Trophoblast cell (in vitro differentiated cells and primary cell): ENCODE measurements at regions not wholly inside any gene's neighbourhood (a gene's known extent, or its start where the extent isn't known, plus 50 kb on each side); places are given as distances from the start of the nearest gene placed in this dataset.

Source experiments
- DNase-seq, 2 donors: peaks; one replicate each; pipeline ENCODE4 v3.0.0-alpha.2; 2016
- H2AFZ ChIP-seq: 2 replicates; pipeline ENCODE4 v1.6.1; 2013; ENCODE audit warnings: low read length, moderate library complexity, mild to moderate bottlenecking; ENCODE audit not compliant: insufficient read depth, poor library complexity
- H2AK5ac ChIP-seq: 2 replicates; pipeline ENCODE4 v1.6.1; 2013; ENCODE audit warnings: mild to moderate bottlenecking, low read length
- H2BK120ac ChIP-seq: 2 replicates; pipeline ENCODE4 v1.6.1; 2013; ENCODE audit warnings: low read length, mild to moderate bottlenecking, moderate library complexity; ENCODE audit not compliant: insufficient read depth, poor library complexity
- H2BK12ac ChIP-seq: 2 replicates; pipeline ENCODE4 v1.6.1; 2013; ENCODE audit warnings: mild to moderate bottlenecking, low read length, moderate library complexity
- H2BK5ac ChIP-seq: 2 replicates; pipeline ENCODE4 v1.6.1; 2013; ENCODE audit warnings: low read length, low read depth, moderate library complexity, mild to moderate bottlenecking; ENCODE audit not compliant: poor library complexity
- H3K14ac ChIP-seq: 2 replicates; pipeline ENCODE4 v1.6.1; 2013; ENCODE audit warnings: mild to moderate bottlenecking, low read length
- H3K18ac ChIP-seq: 2 replicates; pipeline ENCODE4 v1.6.1; 2013; ENCODE audit warnings: mild to moderate bottlenecking, low read length
- H3K23ac ChIP-seq: 2 replicates; pipeline ENCODE4 v1.6.1; 2013; ENCODE audit warnings: low read length
- H3K27ac ChIP-seq: 2 replicates; pipeline ENCODE4 v1.5.1; 2013; ENCODE audit warnings: low read depth, mild to moderate bottlenecking, inconsistent platforms, low read length, moderate library complexity
- H3K27me3 ChIP-seq: 2 replicates; pipeline ENCODE4 v1.6.1; 2013; ENCODE audit warnings: inconsistent platforms, mild to moderate bottlenecking, low read length, moderate library complexity; ENCODE audit not compliant: insufficient read depth
- H3K36me3 ChIP-seq, 2 experiments: 1 replicate in 1 of 2; 2 replicates in 1 of 2; pipeline ENCODE4 v1.6.1; 2013; ENCODE audit warnings: low read length in 2 of 2, mild to moderate bottlenecking in 2 of 2, moderate library complexity in 1 of 2; ENCODE audit not compliant: insufficient read depth in 2 of 2, control insufficient read depth in 1 of 2
- H3K4ac ChIP-seq: 2 replicates; pipeline ENCODE4 v1.6.1; 2013; ENCODE audit warnings: low read depth, mild to moderate bottlenecking, low read length, moderate library complexity
- H3K4me1 ChIP-seq, 2 experiments: 1 replicate in 1 of 2; 2 replicates in 1 of 2; pipeline ENCODE4 v1.6.1; 2013; ENCODE audit warnings: low read length in 2 of 2, mild to moderate bottlenecking in 2 of 2, moderate library complexity in 1 of 2; ENCODE audit not compliant: insufficient read depth in 2 of 2, control insufficient read depth in 1 of 2
- H3K4me2 ChIP-seq: 2 replicates; pipeline ENCODE4 v1.6.1; 2013; ENCODE audit warnings: inconsistent platforms, mild to moderate bottlenecking, low read length, moderate library complexity
- H3K4me3 ChIP-seq: 2 replicates; pipeline ENCODE4 v1.5.1; 2013; ENCODE audit warnings: mild to moderate bottlenecking, low read depth, low read length, inconsistent platforms
- H3K79me1 ChIP-seq: one replicate; pipeline ENCODE4 v1.6.1; 2013; ENCODE audit warnings: low read length
- H3K79me2 ChIP-seq: 2 replicates; pipeline ENCODE4 v1.6.1; 2013; ENCODE audit warnings: low read length, mild to moderate bottlenecking; ENCODE audit not compliant: control insufficient read depth, insufficient read depth, poor library complexity
- H3K9ac ChIP-seq: 2 replicates; pipeline ENCODE4 v1.6.1; 2013; ENCODE audit warnings: mild to moderate bottlenecking, low read length
- H3K9me3 ChIP-seq: 2 replicates; pipeline ENCODE4 v1.6.1; 2013; ENCODE audit warnings: low read depth, mild to moderate bottlenecking, control low read depth, inconsistent platforms, low read length; ENCODE audit not compliant: insufficient read depth
- H4K12ac ChIP-seq: 2 replicates; pipeline ENCODE4 v1.6.1; 2013; ENCODE audit warnings: low read depth, mild to moderate bottlenecking, low read length, moderate library complexity
- H4K8ac ChIP-seq: 2 replicates; pipeline ENCODE4 v1.6.1; 2013; ENCODE audit warnings: low read depth, mild to moderate bottlenecking, low read length, moderate library complexity
- H4K91ac ChIP-seq: one replicate; pipeline ENCODE4 v1.6.1; 2013; ENCODE audit warnings: low read depth, mild to moderate bottlenecking, low read length, moderate library complexity
- WGBS: extraction: QIAGEN DNeasy Blood & Tissue Kit; methylation state at CpG from one replicate; pipeline ENCODE4 v1.1.7; 2013; ENCODE audit warnings: missing lambda C conversion rate; ENCODE audit not compliant: insufficient read length, insufficient coverage; ENCODE audit errors: extremely low coverage; 5-methylcytosine and 5-hydroxymethylcytosine counted together

GRCh38 chr2:222797261-222797660 is 63.6 kb upstream of the ACSL3 start:
- Histone ChIP-seq H3K79me2 (no peaks in the 10 kb centered on the region), H3K4me2 (no peak overlapping the region), H3K79me1 (peaks cover 7% of the 10 kb centered on the region), H3K4ac (no peak overlapping the region), H2BK5ac (no peak overlapping the region), H4K12ac (no peak overlapping the region), H3K4me1 (peaks cover 6 to 13% of the 10 kb centered on the region in 2 experiments), H2BK12ac (no peak overlapping the region), H2AFZ (no peak overlapping the region), H3K4me3 (no peak overlapping the region), H3K18ac (no peak overlapping the region), H3K23ac (no peak overlapping the region), H3K27ac (no peak overlapping the region), H3K9ac (no peak overlapping the region), H3K27me3 (no peaks in the 10 kb centered on the region), H3K9me3 (no peaks in the 10 kb centered on the region), H3K36me3 (no peaks in the 10 kb centered on the region), H4K8ac (no peak overlapping the region), H2AK5ac (no peak overlapping the region), H4K91ac (no peak overlapping the region), H2BK120ac (no peak overlapping the region), H3K14ac (no peak overlapping the region)
- no peak for DNase-seq
- WGBS, result no CpG with 5 or more reads among the region's 2 CpGs

- H3K23ac ChIP-seq, result no peak overlapping the region
- no peak overlapping the region for H2BK120ac ChIP-seq
- H3K79me1 ChIP-seq, result peaks cover 7% of the 10 kb centered on the region
- no peak overlapping the region for H4K8ac ChIP-seq
- H3K18ac ChIP-seq, result no peak overlapping the region
- WGBS, result no CpG with 5 or more reads among the region's 3 CpGs
- H3K27me3 ChIP-seq, result no peaks in the 10 kb centered on the region
- H3K4me1 ChIP-seq, result peaks cover 6 to 13% of the 10 kb centered on the region in 2 experiments
- H3K4me2 ChIP-seq, result no peak overlapping the region
- H3K36me3 ChIP-seq, result no peaks in the 10 kb centered on the region
- H4K12ac ChIP-seq, result no peak overlapping the region
- H2AFZ ChIP-seq, result no peak overlapping the region
- no peak overlapping the region for H3K4me3 ChIP-seq
- H4K91ac ChIP-seq, result no peak overlapping the region
- no peak overlapping the region for H3K4ac ChIP-seq
- no peak overlapping the region for H2AK5ac ChIP-seq
- H2BK5ac ChIP-seq, result no peak overlapping the region
- H3K14ac ChIP-seq, result no peak overlapping the region
- H2BK12ac ChIP-seq, result no peak overlapping the region
- H3K79me2 ChIP-seq, result no peaks in the 10 kb centered on the region
- DNase-seq, result no peak
- H3K9ac ChIP-seq, result no peak overlapping the region
- no peaks in the 10 kb centered on the region for H3K9me3 ChIP-seq
- H3K27ac ChIP-seq, result no peak overlapping the region
Observed at GRCh38 chr2:222797871-222798270, 63.0 kb upstream of the ACSL3 start.

- Histone ChIP-seq H3K9me3 (no peaks in the 10 kb centered on the region), H3K4me1 (peaks cover 6 to 13% of the 10 kb centered on the region in 2 experiments), H3K4me3 (no peak overlapping the region), H3K79me2 (no peaks in the 10 kb centered on the region), H4K12ac (no peak overlapping the region), H2AK5ac (no peak overlapping the region), H2BK12ac (no peak overlapping the region), H3K27me3 (no peaks in the 10 kb centered on the region), H3K4me2 (no peak overlapping the region), H4K91ac (no peak overlapping the region), H3K9ac (no peak overlapping the region), H3K79me1 (peaks cover 7% of the 10 kb centered on the region), H2BK120ac (no peak overlapping the region), H3K36me3 (no peaks in the 10 kb centered on the region), H3K23ac (no peak overlapping the region), H3K27ac (no peak overlapping the region), H3K18ac (no peak overlapping the region), H4K8ac (no peak overlapping the region), H2AFZ (no peak overlapping the region), H3K14ac (no peak overlapping the region), H3K4ac (no peak overlapping the region), H2BK5ac (no peak overlapping the region)
- DNase-seq, result no peak
Observed at GRCh38 chr2:222798528-222798927, 62.3 kb upstream of the ACSL3 start.

- H3K36me3 ChIP-seq, result no peaks in the 10 kb centered on the region
Observed at GRCh38 chr2:222799262-222799918, 61.4 kb upstream of the ACSL3 start.

More at GRCh38 chr2:222799262-222799918, 61.4 kb upstream of the ACSL3 start:
- H4K12ac ChIP-seq, result no peak overlapping the region
- H3K18ac ChIP-seq, result no peak overlapping the region
- H3K23ac ChIP-seq, result no peak overlapping the region
- H2BK12ac ChIP-seq, result no peak overlapping the region
- no peaks in the 10 kb centered on the region for H3K79me2 ChIP-seq
- no peak overlapping the region for H3K9ac ChIP-seq
- no peak overlapping the region for H3K27ac ChIP-seq
- no peaks in the 10 kb centered on the region for H3K9me3 ChIP-seq
- H3K14ac ChIP-seq, result no peak overlapping the region
- no peak overlapping the region for H4K8ac ChIP-seq
- H2AFZ ChIP-seq, result no peak overlapping the region
- no peak overlapping the region for H3K4ac ChIP-seq
- H4K91ac ChIP-seq, result no peak overlapping the region
- no peaks in the 10 kb centered on the region for H3K27me3 ChIP-seq
- H2BK5ac ChIP-seq, result no peak overlapping the region
- peaks cover 7% of the 10 kb centered on the region for H3K79me1 ChIP-seq
- no peak for DNase-seq
- H3K4me1 ChIP-seq, result peaks cover 6 to 13% of the 10 kb centered on the region in 2 experiments
- no peak overlapping the region for H3K4me3 ChIP-seq
- no peak overlapping the region for H2BK120ac ChIP-seq
- no peak overlapping the region for H3K4me2 ChIP-seq
- WGBS, result no CpG with 5 or more reads among the region's 7 CpGs
- H2AK5ac ChIP-seq, result no peak overlapping the region
